Panc1 (cell line): ENCODE measurements at regions not wholly inside any gene's neighbourhood (a gene's known extent, or its start where the extent isn't known, plus 50 kb on each side); places are given as distances from the start of the nearest gene placed in this dataset.

Experiments
- ATAC-seq: fragments of 200-7000 bp; cut with Tn5 transposase; 2 replicates; pipeline ENCODE4 v1.9.1; 2020; ENCODE audit warnings: mild to moderate bottlenecking, moderate library complexity
- BruUV-seq: library from RNA; stranded (reverse); fragments of 400-500 nt; replicated peaks from 2 replicates; lab custom pipeline; 2021; lab: Mats Ljungman, UMichigan
- CTCF ChIA-PET: fragments of 300-600 bp; sonication (Branson Sonifier 250); formaldehyde crosslinking; loops from one replicate; lab custom pipeline; 2022; ENCODE audit warnings: antibody characterized with exemption; lab: Charles Lee
- POLR2A ChIA-PET: fragments of 300-600 bp; sonication (Branson Sonifier 250); formaldehyde crosslinking; loops from one replicate; lab custom pipeline; 2022; ENCODE audit warnings: antibody characterized with exemption; lab: Charles Lee
- DNase-seq: peaks from one replicate; pipeline ENCODE4 v3.0.0-alpha.2; 2010; ENCODE audit warnings: low read depth, low spot score
- H3K27ac ChIP-seq: 2 replicates; pipeline ENCODE4 v1.5.1; 2011; ENCODE audit warnings: mild to moderate bottlenecking, low read length, inconsistent platforms
- H3K27me3 ChIP-seq: fragments of 200-500 bp; sonication (Bioruptor generic); 2 replicates; pipeline ENCODE4 v1.6.0; 2014; ENCODE audit warnings: low read length, inconsistent platforms; ENCODE audit not compliant: control insufficient read depth, insufficient read depth
- H3K36me3 ChIP-seq: fragments of 200-500 bp; sonication (Bioruptor generic); 2 replicates; pipeline ENCODE4 v1.5.1; 2014; ENCODE audit warnings: inconsistent platforms, mild to moderate bottlenecking, low read length, moderate library complexity; ENCODE audit not compliant: control insufficient read depth, insufficient read depth
- H3K4me1 ChIP-seq: 2 replicates; pipeline ENCODE4 v1.5.1; 2011; ENCODE audit warnings: inconsistent platforms, mild to moderate bottlenecking, low read length, moderate library complexity; ENCODE audit not compliant: control insufficient read depth, insufficient read depth
- H3K4me3 ChIP-seq, 2 experiments: 2 replicates each; pipeline ENCODE4 v1.5.1; 2011 to 2012; ENCODE audit warnings: low read depth in 2 of 2, low read length in 2 of 2, mild to moderate bottlenecking in 2 of 2, inconsistent platforms in 1 of 2, moderate library complexity in 1 of 2
- H3K9me3 ChIP-seq: fragments of 200-500 bp; sonication (Bioruptor generic); 2 replicates; pipeline ENCODE4 v1.5.1; 2014; ENCODE audit warnings: low read depth, mild to moderate bottlenecking, inconsistent platforms, low read length, moderate library complexity; ENCODE audit not compliant: control insufficient read depth, insufficient read depth
- CTCF ChIP-seq: fragments of 450-650 bp; IDR thresholded peaks from 2 replicates; pipeline ENCODE4 v1.5.1; 2017; ENCODE audit warnings: mild to moderate bottlenecking
- POLR2AphosphoS5 ChIP-seq: IDR thresholded peaks from 2 replicates; pipeline ENCODE4 v1.6.1; 2012; ENCODE audit warnings: mild to moderate bottlenecking, low read depth, low read length, moderate library complexity
- REST ChIP-seq, 2 experiments: IDR thresholded peaks; 2 replicates each; pipeline ENCODE4 v1.6.1; 2011 to 2012; ENCODE audit warnings: low read depth in 2 of 2, control low read depth in 1 of 2, low read length in 1 of 2, mild to moderate bottlenecking in 1 of 2, moderate library complexity in 1 of 2; ENCODE audit not compliant: insufficient read depth in 1 of 2
- SIN3A ChIP-seq: IDR thresholded peaks from 2 replicates; pipeline ENCODE4 v1.6.1; 2012; ENCODE audit warnings: low read depth, mild to moderate bottlenecking, low read length, moderate library complexity, borderline replicate concordance; ENCODE audit not compliant: insufficient read depth
- TCF7L2 ChIP-seq: IDR thresholded peaks from 2 replicates; pipeline ENCODE4 v1.6.1; 2011; ENCODE audit warnings: mild to moderate bottlenecking, low read depth, low read length, inconsistent platforms
- in situ Hi-C: cut with HindIII; loops from 2 replicates; pipeline ENCODE4 v1.10.0; 2016; ENCODE audit warnings: low sequenced_read_pairs, low pct_unique_long_range_greater_than_20kb
- intact Hi-C: fragments of 100-400 bp; cut with micrococcal nuclease; formaldehyde crosslinking; loops from one replicate; pipeline ENCODE4 v1.10.0; 2022; ENCODE audit not compliant: unreplicated experiment

- intact Hi-C loops = no loop called here
- POLR2A ChIA-PET = interaction anchor here (0.6 kb wide), 1 partner anchor 267 kb away, joined by 5 read pairs; no protein-coding TSS in a partner anchor
- Histone ChIP-seq H3K27ac (no peak overlapping the region), H3K36me3 (no peaks in the 10 kb centered on the region), H3K27me3 (no peaks in the 10 kb centered on the region), H3K9me3 (no peaks in the 10 kb centered on the region), H3K4me1 (no peaks in the 10 kb centered on the region), H3K4me3 (no peak overlapping the region)
- no peak for TF ChIP-seq SIN3A
- TF ChIP-seq CTCF = no peak
- no peak for TF ChIP-seq POLR2AphosphoS5
- TF ChIP-seq REST (IDR thresholded peaks at IDR 0.05; ENCODE audit: insufficient read depth in 1 of 2, low read depth in 2 of 2, low read length in 1 of 2) = no peak
- no peak for TF ChIP-seq TCF7L2
- ATAC-seq (no peak), DNase-seq (no peak)
- in situ Hi-C loops = no loop called here
- CTCF ChIA-PET = no interaction called here
- no TSS peak for BruUV-seq
Measured at GRCh38 chr1:72482736-72483413, 200.5 kb upstream of the NEGR1 start.

- no peak overlapping the region for H3K4me3 ChIP-seq
- ATAC-seq (no peak), DNase-seq (no peak)
- POLR2A ChIA-PET = no interaction called here
- no peaks in the 10 kb centered on the region for H3K36me3 ChIP-seq
- H3K4me1 ChIP-seq = no peaks in the 10 kb centered on the region
- intact Hi-C loops (no loop called here), in situ Hi-C loops (no loop called here)
- no peaks in the 10 kb centered on the region for H3K27me3 ChIP-seq
- CTCF ChIA-PET = no interaction called here
- TF ChIP-seq TCF7L2 (no peak), SIN3A (no peak), CTCF (no peak), POLR2AphosphoS5 (no peak), REST (IDR thresholded peaks at IDR 0.05; ENCODE audit: insufficient read depth in 1 of 2, low read depth in 2 of 2, low read length in 1 of 2) (no peak)
- H3K9me3 ChIP-seq = no peaks in the 10 kb centered on the region
- H3K27ac ChIP-seq = no peak overlapping the region
- no TSS peak for BruUV-seq
Measured at GRCh38 chr1:72481420-72481970, 199.2 kb upstream of the NEGR1 start.
